ENCODE measurements at regions not wholly inside any gene's neighbourhood (a gene's known extent, or its start where the extent isn't known, plus 50 kb on each side); places are given as distances from the start of the nearest gene placed in this dataset.

GRCh38 chr5:30041291-30041690, 1152.2 kb upstream of the CDH6 start:
- no peak for DNase-seq
- no peak overlapping the region for H3K56ac ChIP-seq (ENCODE audit: insufficient read length, low read depth, low read length)
- Mint-ChIP-seq H3K9me3 (no peaks in the 10 kb centered on the region; a peak in 1 of 5 replicates), H3K27me3 (ENCODE audit: low read depth) (no peaks in the 10 kb centered on the region; the same call in 1 of the 2 replicates), H3K4me1 (peaks cover 0 to 4% of the 10 kb centered on the region in 2 experiments; a peak in 3 of 4 replicates), H3K36me3 (ENCODE audit: insufficient read depth in 1 of 3, low read depth in 3 of 3) (no peaks in the 10 kb centered on the region; a peak in 1 of 7 replicates), H3K27ac (no peak overlapping the region), H3K4me3 (no peak overlapping the region)
- no peaks in the 10 kb centered on the region for H3K27me3 ChIP-seq (ENCODE audit: insufficient read depth, low read length)
- H2BK15ac ChIP-seq (ENCODE audit: low read depth, low read length) = no peak overlapping the region
- no peak overlapping the region for H3K14ac ChIP-seq (ENCODE audit: insufficient read depth, low read length)
- H2BK5ac ChIP-seq (ENCODE audit: insufficient read length, low read length) = no peak overlapping the region
- no peak overlapping the region for H3T11ph ChIP-seq (ENCODE audit: low read length)
- no peak overlapping the region for H2BK12ac ChIP-seq (ENCODE audit: insufficient read length, low read depth, low read length)
- H3K23ac ChIP-seq (ENCODE audit: insufficient read length, low read depth, low read length) = no peak overlapping the region
- H3K23me2 ChIP-seq (ENCODE audit: insufficient read length, low read depth, low read length, poor library complexity, severe bottlenecking) = no peaks in the 10 kb centered on the region
- H2AK5ac ChIP-seq (ENCODE audit: insufficient read length, low read length) = no peak overlapping the region
- H2BK20ac ChIP-seq (ENCODE audit: low read depth, low read length, poor library complexity, severe bottlenecking) = no peak overlapping the region
- no peak overlapping the region for H2AFZ ChIP-seq (ENCODE audit: low read length)
- H2BK120ac ChIP-seq (ENCODE audit: low read depth, low read length, poor library complexity, severe bottlenecking) = no peak overlapping the region
- H3K79me2 ChIP-seq (ENCODE audit: insufficient read depth, low read length) = no peaks in the 10 kb centered on the region
- H3K9me3 ChIP-seq (ENCODE audit: control insufficient read depth, low read depth, low read length) = no peaks in the 10 kb centered on the region
- H4K8ac ChIP-seq (replicated peaks; ENCODE audit: insufficient read length, low read depth, low read length) = no peak overlapping the region
- no peak overlapping the region for H4K5ac ChIP-seq (ENCODE audit: insufficient read length, low read depth, low read length)
- TF ChIP-seq CTCF (conservative IDR thresholded peaks at IDR 0.05) = no peak
- H3K79me1 ChIP-seq (ENCODE audit: insufficient read depth, low read depth, low read length, poor library complexity, severe bottlenecking) = no peaks in the 10 kb centered on the region
- no peak overlapping the region for H3K4ac ChIP-seq (ENCODE audit: low read depth, low read length)
- H3K4me1 ChIP-seq (ENCODE audit: insufficient read depth, low read length) = no peaks in the 10 kb centered on the region
- H3K4me2 ChIP-seq (ENCODE audit: insufficient read depth, insufficient read length, low read length) = no peak overlapping the region
- no CpG with 5 or more reads among the region's 3 CpGs for WGBS (ENCODE audit: extremely low coverage, insufficient read length, low lambda C conversion rate)
- H4K91ac ChIP-seq (ENCODE audit: insufficient read length, low read depth, low read length) = no peak overlapping the region
- no peak overlapping the region for H3K18ac ChIP-seq (ENCODE audit: insufficient read length, low read depth, low read length)
- H4K20me1 ChIP-seq (ENCODE audit: control insufficient read depth, insufficient read depth, insufficient read length) = no peaks in the 10 kb centered on the region
- no peak overlapping the region for H3K9ac ChIP-seq (ENCODE audit: extremely low read depth, insufficient read length, low read length)
- no peak overlapping the region for H3K27ac ChIP-seq (ENCODE audit: insufficient read length, low read depth, low read length)

Data from H9 (cell line).